GM12873 (cell line): ENCODE measurements at regions not wholly inside any gene's neighbourhood (a gene's known extent, or its start where the extent isn't known, plus 50 kb on each side); places are given as distances from the start of the nearest gene placed in this dataset.

Experiments
- CTCF ChIP-seq: IDR thresholded peaks from 2 replicates; pipeline ENCODE4 v1.5.1; 2012; ENCODE audit warnings: low read depth, mild to moderate bottlenecking, moderate library complexity, low read length, control low read depth; ENCODE audit not compliant: insufficient read depth; ENCODE audit errors: missing control alignments

- TF ChIP-seq CTCF, result no peak
These were observed 824.5 kb downstream of the CCSER2 start for GRCh38 chr10:85152911-85153310.

GRCh38 chr10:85157206-85157605, 828.8 kb downstream of the CCSER2 start:
- no peak for TF ChIP-seq CTCF

GRCh38 chr10:85168243-85168642, 839.9 kb downstream of the CCSER2 start:
- no peak for TF ChIP-seq CTCF

- TF ChIP-seq CTCF, result no peak
These were observed 841.6 kb downstream of the CCSER2 start for GRCh38 chr10:85170026-85170425.

GRCh38 chr10:85175635-85176034, 847.2 kb downstream of the CCSER2 start:
- TF ChIP-seq CTCF, result no peak

- TF ChIP-seq CTCF, result no peak
These were observed 849.4 kb downstream of the CCSER2 start for GRCh38 chr10:85177767-85178166.

GRCh38 chr10:85187047-85187446, 858.7 kb downstream of the CCSER2 start:
- no peak for TF ChIP-seq CTCF

- no peak for TF ChIP-seq CTCF
These were observed 860.5 kb downstream of the CCSER2 start for GRCh38 chr10:85188770-85189484.
